ENCODE measurements at regions not wholly inside any gene's neighbourhood (a gene's known extent, or its start where the extent isn't known, plus 50 kb on each side); places are given as distances from the start of the nearest gene placed in this dataset.

GRCh38 chr1:244196571-244197285, 145.6 kb downstream of the ZBTB18 start:
- no peaks in the 10 kb centered on the region for H3K36me3 ChIP-seq
- no peak overlapping the region for H3K4me3 ChIP-seq
- no peaks in the 10 kb centered on the region for H3K27me3 ChIP-seq
- H3K27ac ChIP-seq = no peak overlapping the region
- no peaks in the 10 kb centered on the region for H3K4me1 ChIP-seq
- no peak for DNase-seq
- no peaks in the 10 kb centered on the region for H3K9me3 ChIP-seq (replicated peaks)

GRCh38 chr1:244197851-244198375, 146.8 kb downstream of the ZBTB18 start:
- H3K4me3 ChIP-seq = no peak overlapping the region
- H3K27ac ChIP-seq = no peak overlapping the region
- no peaks in the 10 kb centered on the region for H3K27me3 ChIP-seq
- H3K36me3 ChIP-seq = no peaks in the 10 kb centered on the region
- H3K9me3 ChIP-seq (replicated peaks) = no peaks in the 10 kb centered on the region
- DNase-seq = no peak
- no peaks in the 10 kb centered on the region for H3K4me1 ChIP-seq

GRCh38 chr1:244199902-244200301, 148.8 kb downstream of the ZBTB18 start:
- no peaks in the 10 kb centered on the region for H3K36me3 ChIP-seq
- no peak overlapping the region for H3K27ac ChIP-seq
- no peak for DNase-seq
- H3K4me3 ChIP-seq = no peak overlapping the region
- no peaks in the 10 kb centered on the region for H3K27me3 ChIP-seq
- no peaks in the 10 kb centered on the region for H3K4me1 ChIP-seq
- H3K9me3 ChIP-seq (replicated peaks) = no peaks in the 10 kb centered on the region

GRCh38 chr1:244200596-244200995, 149.5 kb downstream of the ZBTB18 start:
- H3K4me1 ChIP-seq = no peaks in the 10 kb centered on the region
- DNase-seq = no peak
- H3K4me3 ChIP-seq = no peak overlapping the region
- H3K27ac ChIP-seq = no peak overlapping the region
- no peaks in the 10 kb centered on the region for H3K9me3 ChIP-seq (replicated peaks)
- H3K36me3 ChIP-seq = no peaks in the 10 kb centered on the region
- no peaks in the 10 kb centered on the region for H3K27me3 ChIP-seq

GRCh38 chr1:244201750-244202149, 150.7 kb downstream of the ZBTB18 start:
- Histone ChIP-seq H3K9me3 (replicated peaks) (no peaks in the 10 kb centered on the region), H3K4me3 (no peak overlapping the region), H3K36me3 (no peaks in the 10 kb centered on the region), H3K27ac (no peak overlapping the region), H3K27me3 (no peaks in the 10 kb centered on the region), H3K4me1 (no peaks in the 10 kb centered on the region)
- DNase-seq = no peak

GRCh38 chr1:244204004-244204403, 152.9 kb downstream of the ZBTB18 start:
- Histone ChIP-seq H3K36me3 (no peaks in the 10 kb centered on the region), H3K27me3 (no peaks in the 10 kb centered on the region), H3K27ac (no peak overlapping the region), H3K4me3 (no peak overlapping the region), H3K9me3 (replicated peaks) (no peaks in the 10 kb centered on the region), H3K4me1 (no peaks in the 10 kb centered on the region)
- DNase-seq = no peak

- H3K36me3 ChIP-seq = no peaks in the 10 kb centered on the region
- no peaks in the 10 kb centered on the region for H3K9me3 ChIP-seq (replicated peaks)
- no peak for DNase-seq
- no peak overlapping the region for H3K27ac ChIP-seq
- H3K27me3 ChIP-seq = no peaks in the 10 kb centered on the region
- no peaks in the 10 kb centered on the region for H3K4me1 ChIP-seq
- no peak overlapping the region for H3K4me3 ChIP-seq
Measured at GRCh38 chr1:244205171-244205570, 154.1 kb downstream of the ZBTB18 start.

- Histone ChIP-seq H3K27ac (no peak overlapping the region), H3K4me3 (no peak overlapping the region), H3K36me3 (no peaks in the 10 kb centered on the region), H3K9me3 (replicated peaks) (no peaks in the 10 kb centered on the region), H3K4me1 (no peaks in the 10 kb centered on the region), H3K27me3 (no peaks in the 10 kb centered on the region)
- DNase-seq = no peak
Measured at GRCh38 chr1:244205906-244206305, 154.8 kb downstream of the ZBTB18 start.

- Histone ChIP-seq H3K4me1 (peaks cover 2% of the 10 kb centered on the region), H3K27ac (no peak overlapping the region), H3K4me3 (no peak overlapping the region), H3K27me3 (no peaks in the 10 kb centered on the region), H3K9me3 (replicated peaks) (no peaks in the 10 kb centered on the region), H3K36me3 (no peaks in the 10 kb centered on the region)
- DNase-seq = no peak
Measured at GRCh38 chr1:244207042-244207934, 156.2 kb downstream of the ZBTB18 start.

GRCh38 chr1:244207935-244208244, 156.8 kb downstream of the ZBTB18 start:
- DNase-seq = no peak
- H3K27ac ChIP-seq = no peak overlapping the region
- no peak overlapping the region for H3K4me3 ChIP-seq
- no peaks in the 10 kb centered on the region for H3K36me3 ChIP-seq
- no peaks in the 10 kb centered on the region for H3K27me3 ChIP-seq
- peaks cover 8% of the 10 kb centered on the region for H3K4me1 ChIP-seq
- H3K9me3 ChIP-seq (replicated peaks) = no peaks in the 10 kb centered on the region

GRCh38 chr1:244209955-244210354, 158.9 kb downstream of the ZBTB18 start:
- DNase-seq = no peak

GRCh38 chr1:244210884-244211558, 159.9 kb downstream of the ZBTB18 start:
- Histone ChIP-seq H3K27ac (no peak overlapping the region), H3K36me3 (no peaks in the 10 kb centered on the region), H3K9me3 (replicated peaks) (no peaks in the 10 kb centered on the region), H3K4me1 (peaks cover 25% of the 10 kb centered on the region), H3K27me3 (no peaks in the 10 kb centered on the region), H3K4me3 (no peak overlapping the region)
- peak; percentile 35 to 54 for DNase-seq

More at GRCh38 chr1:244209955-244210354, 158.9 kb downstream of the ZBTB18 start:
- Histone ChIP-seq H3K27ac (no peak overlapping the region), H3K27me3 (no peaks in the 10 kb centered on the region), H3K4me3 (no peak overlapping the region), H3K36me3 (no peaks in the 10 kb centered on the region), H3K4me1 (peaks cover 24% of the 10 kb centered on the region), H3K9me3 (replicated peaks) (no peaks in the 10 kb centered on the region)

- Histone ChIP-seq H3K9me3 (replicated peaks) (no peaks in the 10 kb centered on the region), H3K4me1 (peaks cover 25% of the 10 kb centered on the region), H3K4me3 (no peak overlapping the region), H3K27ac (no peak overlapping the region), H3K36me3 (no peaks in the 10 kb centered on the region), H3K27me3 (no peaks in the 10 kb centered on the region)
- DNase-seq = no peak
Measured at GRCh38 chr1:244211559-244211944, 160.5 kb downstream of the ZBTB18 start.

GRCh38 chr1:244212219-244212618, 161.1 kb downstream of the ZBTB18 start:
- DNase-seq = no peak
- Histone ChIP-seq H3K9me3 (replicated peaks) (no peaks in the 10 kb centered on the region), H3K4me3 (no peak overlapping the region), H3K36me3 (no peaks in the 10 kb centered on the region), H3K27me3 (no peaks in the 10 kb centered on the region), H3K4me1 (peaks cover 25% of the 10 kb centered on the region), H3K27ac (no peak overlapping the region)
